ENCODE measurements at regions not wholly inside any gene's neighbourhood (a gene's known extent, or its start where the extent isn't known, plus 50 kb on each side); places are given as distances from the start of the nearest gene placed in this dataset.
"Not testable (repeated sequence)": the region's sequence is repeated elsewhere in the genome, so short reads cannot be mapped to it uniquely, and the experiment has no call there.

GRCh38 chr7:16940776-16941175 lies 59.0 kb upstream of the AGR3 start:
- no peak overlapping the region for H3K4me3 ChIP-seq
- H3K27me3 ChIP-seq = no peaks in the 10 kb centered on the region
- H3K4me1 ChIP-seq = no peaks in the 10 kb centered on the region
- DNase-seq = no peak
- H3K9me3 ChIP-seq = no peaks in the 10 kb centered on the region
- TF ChIP-seq CTCF (IDR thresholded peaks at IDR 0.05) = no peak
- intact Hi-C loops (cut with DNase I; ENCODE audit: low total_unique reads) = no loop called here
- no peaks in the 10 kb centered on the region for H3K36me3 ChIP-seq
- H3K27ac ChIP-seq = no peak overlapping the region

- Histone ChIP-seq H3K4me3 (no peak overlapping the region), H3K9me3 (peaks cover 0 to 3% (median 2%) of the 10 kb centered on the region in 3 donors), H3K27me3 (no peaks in the 10 kb centered on the region), H3K4me1 (no peaks in the 10 kb centered on the region), H3K36me3 (no peaks in the 10 kb centered on the region), H3K27ac (no peak overlapping the region)
- TF ChIP-seq CTCF (IDR thresholded peaks at IDR 0.05) = no peak
- DNase-seq = no peak
- intact Hi-C loops (cut with DNase I; ENCODE audit: low total_unique reads) = no loop called here
These were observed 61.2 kb upstream of the AGR3 start for GRCh38 chr7:16942929-16943509.

DNA sequence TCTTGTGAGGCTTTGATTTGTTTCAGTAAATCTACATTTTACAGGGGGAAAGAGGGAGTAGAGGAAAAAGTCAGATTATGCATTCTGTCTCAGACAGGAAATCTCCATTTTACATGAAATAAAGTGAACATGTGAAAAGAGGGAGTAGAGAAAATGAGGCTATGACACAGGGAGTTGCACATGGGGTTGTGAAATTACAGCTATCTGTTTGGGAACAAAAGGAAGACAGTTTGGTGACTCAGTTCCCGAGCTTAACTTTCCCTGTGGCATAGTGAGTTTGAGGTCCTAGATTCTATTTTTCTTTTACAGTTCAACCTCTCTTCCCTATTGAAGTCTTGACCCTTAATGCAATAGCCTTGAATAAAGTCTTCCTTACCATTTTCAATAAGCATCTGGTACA lies 63.2 kb upstream of the AGR3 start:
- Histone ChIP-seq H3K4me1 (no peaks in the 10 kb centered on the region), H3K9me3 (peaks cover 0 to 10% (median 4%) of the 10 kb centered on the region in 3 donors), H3K27me3 (no peaks in the 10 kb centered on the region), H3K36me3 (no peaks in the 10 kb centered on the region), H3K4me3 (no peak overlapping the region), H3K27ac (no peak overlapping the region)
- no peak for TF ChIP-seq CTCF (IDR thresholded peaks at IDR 0.05)
- no peak for DNase-seq
- intact Hi-C loops (cut with DNase I; ENCODE audit: low total_unique reads) = no loop called here

DNA sequence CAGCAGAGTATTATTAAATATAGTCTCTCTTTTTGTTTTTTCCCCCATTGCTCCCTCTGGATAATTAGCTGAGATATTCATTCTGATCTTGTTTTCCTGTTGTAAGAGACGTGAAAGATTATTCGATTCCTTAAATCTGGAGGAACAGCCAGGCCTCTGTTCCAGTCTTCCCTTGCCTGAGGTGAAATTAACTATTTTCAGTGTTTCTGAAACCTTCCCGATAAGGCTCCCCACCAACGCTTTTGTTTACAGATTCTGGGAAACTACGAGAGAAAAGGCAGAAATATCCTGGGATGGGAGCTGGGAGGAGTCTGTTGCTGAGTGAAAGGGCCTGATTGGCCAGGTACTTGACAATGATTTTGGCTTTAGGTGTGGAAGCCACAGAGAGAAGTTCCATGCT lies 63.6 kb upstream of the AGR3 start:
- Histone ChIP-seq H3K27ac (no peak overlapping the region), H3K4me3 (no peak overlapping the region), H3K27me3 (no peaks in the 10 kb centered on the region), H3K9me3 (peaks cover 0 to 10% (median 4%) of the 10 kb centered on the region in 3 donors), H3K4me1 (no peaks in the 10 kb centered on the region), H3K36me3 (no peaks in the 10 kb centered on the region)
- no peak for TF ChIP-seq CTCF (IDR thresholded peaks at IDR 0.05)
- DNase-seq = no peak
- intact Hi-C loops (cut with DNase I; ENCODE audit: low total_unique reads) = no loop called here

- intact Hi-C loops (cut with DNase I; ENCODE audit: low total_unique reads) = not testable (repeated sequence)
These were observed 66.3 kb upstream of the AGR3 start for GRCh38 chr7:16948110-16948509.

DNA sequence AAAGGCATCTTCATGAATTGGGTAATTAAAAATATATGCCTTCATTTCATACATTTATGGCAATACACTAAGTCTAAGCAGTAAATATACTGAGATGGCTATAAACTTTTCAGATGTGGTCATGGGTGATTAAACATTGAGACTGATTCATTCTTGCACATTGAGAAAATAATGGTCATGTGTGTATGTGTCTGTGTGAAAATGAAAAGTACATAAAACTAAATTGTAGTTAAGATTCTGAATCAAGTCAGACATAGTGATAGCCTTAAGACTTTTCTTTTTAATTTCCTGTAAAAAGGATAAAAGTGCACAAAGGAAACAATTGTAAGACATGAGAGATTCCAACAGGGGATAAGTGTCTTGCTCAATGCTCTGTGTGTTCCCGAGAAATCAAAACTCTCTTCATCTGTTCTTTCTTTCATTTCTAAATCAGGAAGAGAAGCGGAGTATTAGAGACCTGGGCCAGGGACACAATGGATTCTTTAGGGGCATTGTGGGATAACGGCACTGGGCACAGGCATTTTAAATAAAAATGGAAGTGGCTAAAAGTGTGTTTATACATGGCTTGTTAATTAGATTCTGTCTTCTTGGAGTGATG lies 69.8 kb upstream of the AGR3 start:
- Histone ChIP-seq H3K36me3 (no peaks in the 10 kb centered on the region), H3K9me3 (peaks cover 0 to 10% (median 4%) of the 10 kb centered on the region in 3 donors), H3K27ac (no peak overlapping the region), H3K4me3 (no peak overlapping the region), H3K27me3 (no peaks in the 10 kb centered on the region), H3K4me1 (peaks cover 0 to 18% (median 6%) of the 10 kb centered on the region in 4 donors)
- no peak for DNase-seq
- intact Hi-C loops (cut with DNase I; ENCODE audit: low total_unique reads) = no loop called here
- TF ChIP-seq CTCF (IDR thresholded peaks at IDR 0.05) = no peak

More at GRCh38 chr7:16948110-16948509, 66.3 kb upstream of the AGR3 start:
- H3K4me3 ChIP-seq, H3K4me1 ChIP-seq, H3K27ac ChIP-seq, H3K36me3 ChIP-seq, H3K27me3 ChIP-seq, DNase-seq, H3K9me3 ChIP-seq: not testable (repeated sequence)

Data from tibial artery (tissue), 4 donors.